ENCODE measurements at regions not wholly inside any gene's neighbourhood (a gene's known extent, or its start where the extent isn't known, plus 50 kb on each side); places are given as distances from the start of the nearest gene placed in this dataset.

GRCh38 chr7:152966189-152966588 is 206.6 kb downstream of the ACTR3B start:
- TF ChIP-seq GLIS3 (CRISPR knock-in tag; IDR thresholded peaks at IDR 0.05) (no peak), ZC3H10 (CRISPR knock-in tag; IDR thresholded peaks at IDR 0.05) (no peak), PATZ1 (CRISPR knock-in tag; IDR thresholded peaks at IDR 0.05; ENCODE audit: borderline replicate concordance) (no peak), ZFP30 (CRISPR knock-in tag; IDR thresholded peaks at IDR 0.05) (no peak), ESRRG (CRISPR knock-in tag; IDR thresholded peaks at IDR 0.05) (no peak)

All from SK-N-SH treated with all-trans-retinoic acid at 6 μM for 48 hours (cell line).